GM12864 (cell line): ENCODE measurements at regions not wholly inside any gene's neighbourhood (a gene's known extent, or its start where the extent isn't known, plus 50 kb on each side); places are given as distances from the start of the nearest gene placed in this dataset.

Experiments used
- DNase-seq: peaks from one replicate; pipeline ENCODE4 v3.0.0-alpha.2; 2011; ENCODE audit warnings: low read depth
- H3K4me3 ChIP-seq: 2 replicates; pipeline ENCODE4 v1.5.1; 2011; ENCODE audit warnings: mild to moderate bottlenecking, low read depth, low read length, control low read depth
- TF ChIP-seq, protein P1 (sequence below): IDR thresholded peaks from 2 replicates; pipeline ENCODE4 v1.5.1; 2011; ENCODE audit warnings: low read depth, mild to moderate bottlenecking, moderate library complexity, low read length, control low read depth, inconsistent platforms; ENCODE audit errors: missing control alignments

DNA sequence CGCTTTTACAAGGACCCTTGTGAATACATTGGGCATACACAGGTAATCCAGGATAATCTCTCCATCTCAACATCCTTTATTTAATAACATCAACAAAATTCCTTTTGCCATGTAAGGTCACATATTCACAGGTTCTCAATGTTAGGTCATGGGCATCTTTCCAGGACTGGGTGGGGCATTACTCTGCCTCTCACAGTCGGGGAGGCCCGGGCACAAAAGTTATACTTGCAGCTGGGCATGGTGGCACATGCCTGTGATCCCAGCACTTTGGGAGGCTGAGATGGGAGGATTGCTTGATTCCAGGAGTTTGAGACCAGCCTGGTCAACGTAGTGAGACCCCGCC lies 93.7 kb upstream of the AP1S2 start:
- DNase-seq = no peak
- no peak overlapping the region for H3K4me3 ChIP-seq
- TF ChIP-seq, protein P1, sequence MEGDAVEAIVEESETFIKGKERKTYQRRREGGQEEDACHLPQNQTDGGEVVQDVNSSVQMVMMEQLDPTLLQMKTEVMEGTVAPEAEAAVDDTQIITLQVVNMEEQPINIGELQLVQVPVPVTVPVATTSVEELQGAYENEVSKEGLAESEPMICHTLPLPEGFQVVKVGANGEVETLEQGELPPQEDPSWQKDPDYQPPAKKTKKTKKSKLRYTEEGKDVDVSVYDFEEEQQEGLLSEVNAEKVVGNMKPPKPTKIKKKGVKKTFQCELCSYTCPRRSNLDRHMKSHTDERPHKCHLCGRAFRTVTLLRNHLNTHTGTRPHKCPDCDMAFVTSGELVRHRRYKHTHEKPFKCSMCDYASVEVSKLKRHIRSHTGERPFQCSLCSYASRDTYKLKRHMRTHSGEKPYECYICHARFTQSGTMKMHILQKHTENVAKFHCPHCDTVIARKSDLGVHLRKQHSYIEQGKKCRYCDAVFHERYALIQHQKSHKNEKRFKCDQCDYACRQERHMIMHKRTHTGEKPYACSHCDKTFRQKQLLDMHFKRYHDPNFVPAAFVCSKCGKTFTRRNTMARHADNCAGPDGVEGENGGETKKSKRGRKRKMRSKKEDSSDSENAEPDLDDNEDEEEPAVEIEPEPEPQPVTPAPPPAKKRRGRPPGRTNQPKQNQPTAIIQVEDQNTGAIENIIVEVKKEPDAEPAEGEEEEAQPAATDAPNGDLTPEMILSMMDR = no peak

DNA sequence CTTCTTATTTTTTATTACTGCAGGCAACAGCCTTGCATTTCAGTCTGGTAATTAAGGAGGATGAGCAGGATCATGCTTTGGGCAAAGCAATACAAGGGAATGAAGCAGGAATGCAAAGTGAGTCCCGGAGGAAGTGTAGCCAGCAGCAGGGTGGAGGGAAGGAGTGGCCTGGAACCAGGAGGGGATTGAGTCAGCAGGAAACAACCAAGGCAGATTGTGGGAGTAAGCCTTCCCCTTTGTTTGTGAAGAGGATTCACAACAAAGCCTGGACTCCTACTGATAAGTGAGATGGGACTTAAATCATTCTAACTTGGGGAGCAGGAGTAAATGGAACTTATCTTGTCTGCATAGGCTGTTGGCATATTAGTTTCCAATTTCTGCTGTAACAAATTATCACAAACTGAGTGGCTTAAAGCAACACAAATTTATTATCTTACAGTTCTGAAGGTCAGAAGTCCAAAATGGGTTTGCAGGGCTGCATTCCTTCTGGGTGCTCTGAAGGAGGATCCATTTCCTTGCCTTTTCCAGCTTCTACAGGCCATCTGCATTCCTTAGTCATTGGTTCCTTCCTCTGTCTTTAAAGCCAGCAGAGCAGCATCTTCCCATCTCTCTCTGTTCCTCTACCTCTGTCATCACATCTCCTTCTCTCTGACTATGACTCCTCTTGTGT lies 93.2 kb upstream of the AP1S2 start:
- no peak for DNase-seq
- TF ChIP-seq, protein P1 = no peak
- no peak overlapping the region for H3K4me3 ChIP-seq

DNA sequence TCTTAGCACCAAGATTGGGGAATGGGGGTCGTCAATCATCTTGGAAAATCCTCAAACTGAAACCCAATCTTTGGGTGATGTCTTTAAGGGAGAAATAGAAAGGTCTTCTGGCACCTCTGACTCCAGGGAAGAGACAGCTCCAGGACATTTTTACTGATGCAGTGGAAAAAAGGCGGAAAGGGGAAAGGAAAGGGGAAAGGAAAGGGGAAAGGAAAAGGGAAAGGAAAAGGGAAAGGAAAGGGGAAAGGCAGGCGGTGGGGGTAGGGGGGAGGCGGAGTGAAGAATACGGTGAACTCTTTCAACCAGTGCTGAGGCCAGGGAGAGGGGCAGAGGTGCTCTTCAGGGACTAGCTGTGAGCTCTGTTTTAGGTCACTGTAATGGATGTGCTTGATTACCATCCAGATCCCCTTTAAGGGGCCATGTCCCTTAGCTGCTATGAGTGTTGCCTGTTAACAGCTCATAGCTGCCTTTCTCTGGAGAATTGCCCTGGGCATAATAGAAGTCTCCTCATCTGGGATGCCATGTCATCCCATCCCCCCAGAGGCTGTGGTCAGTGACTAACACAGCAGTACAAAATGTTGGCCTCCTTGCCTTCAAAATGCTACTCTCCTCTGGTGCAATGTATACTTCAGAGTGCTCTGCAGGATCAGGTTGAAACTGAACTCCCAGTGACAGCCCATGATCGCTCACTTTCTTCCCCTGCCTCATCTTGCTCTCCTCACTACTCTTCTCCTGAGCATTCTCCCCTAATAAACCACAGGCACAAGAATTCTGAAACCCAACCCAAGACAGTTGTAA lies 92.4 kb upstream of the AP1S2 start:
- DNase-seq = no peak
- TF ChIP-seq, protein P1 = no peak
- no peak overlapping the region for H3K4me3 ChIP-seq

DNA sequence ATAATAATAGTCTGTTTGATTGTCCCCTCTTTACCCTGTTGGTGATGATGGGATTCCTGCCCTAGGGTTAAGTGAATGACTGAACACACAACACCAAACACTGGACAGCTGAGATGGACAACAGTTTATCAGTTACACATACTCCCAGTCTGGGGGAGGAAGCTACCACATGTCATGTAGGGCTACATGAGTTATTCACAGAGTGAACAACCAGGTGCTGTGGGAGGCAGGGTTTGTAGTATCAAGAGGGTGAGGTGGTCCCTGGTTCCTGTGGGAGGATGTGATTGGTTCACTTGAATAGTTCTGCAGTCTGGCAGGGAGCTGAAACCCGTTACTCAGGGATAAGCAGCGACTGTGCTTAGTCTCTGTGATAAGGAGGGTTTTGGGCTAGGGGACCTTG lies 88.8 kb upstream of the AP1S2 start:
- H3K4me3 ChIP-seq = no peak overlapping the region
- TF ChIP-seq, protein P1 = no peak
- no peak for DNase-seq

DNA sequence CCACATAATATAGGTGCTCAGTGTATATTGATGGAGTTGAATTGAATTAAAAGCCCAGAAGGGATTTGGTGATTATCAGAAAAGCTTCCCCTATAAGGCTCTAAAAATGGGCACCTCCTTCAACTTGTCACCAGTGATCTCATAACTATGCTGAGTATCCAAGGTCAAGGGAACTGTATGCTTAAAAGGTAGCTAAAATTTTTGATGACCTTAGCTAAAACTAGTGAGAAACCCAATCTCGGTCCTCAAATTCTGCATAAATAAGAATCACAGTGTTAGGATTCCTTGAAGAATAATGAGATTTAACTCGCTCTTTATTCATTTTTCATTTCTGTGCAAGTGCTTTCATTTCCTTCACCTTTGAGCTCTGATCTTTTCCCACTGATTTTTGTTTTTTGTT lies 87.7 kb upstream of the AP1S2 start:
- no peak for DNase-seq
- TF ChIP-seq, protein P1 = no peak
- H3K4me3 ChIP-seq = no peak overlapping the region

DNA sequence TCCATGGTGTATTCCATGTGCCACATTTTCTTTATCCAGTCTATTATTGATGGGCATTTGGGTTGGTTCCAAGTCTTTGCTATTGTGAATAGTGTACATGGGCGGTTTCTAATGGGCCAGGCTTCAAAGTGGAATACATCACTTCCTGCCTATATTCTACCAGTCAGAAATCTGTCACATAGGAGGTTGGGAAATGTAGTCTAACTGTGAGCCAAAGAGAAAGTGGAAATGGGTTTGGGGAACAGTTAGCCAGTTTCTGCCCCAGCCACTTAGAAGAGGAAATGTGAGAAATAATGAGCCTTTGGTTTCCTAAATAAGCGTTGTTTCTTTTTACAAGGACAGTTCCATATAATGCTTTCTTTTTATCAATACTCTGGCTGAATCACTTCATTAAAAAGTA lies 85.1 kb upstream of the AP1S2 start:
- DNase-seq = peak; percentile 29
- H3K4me3 ChIP-seq = no peak overlapping the region
- TF ChIP-seq, protein P1 = no peak
